ENCODE measurements at regions not wholly inside any gene's neighbourhood (a gene's known extent, or its start where the extent isn't known, plus 50 kb on each side); places are given as distances from the start of the nearest gene placed in this dataset.
"Not testable (repeated sequence)": the region's sequence is repeated elsewhere in the genome, so short reads cannot be mapped to it uniquely, and the experiment has no call there.

DNA sequence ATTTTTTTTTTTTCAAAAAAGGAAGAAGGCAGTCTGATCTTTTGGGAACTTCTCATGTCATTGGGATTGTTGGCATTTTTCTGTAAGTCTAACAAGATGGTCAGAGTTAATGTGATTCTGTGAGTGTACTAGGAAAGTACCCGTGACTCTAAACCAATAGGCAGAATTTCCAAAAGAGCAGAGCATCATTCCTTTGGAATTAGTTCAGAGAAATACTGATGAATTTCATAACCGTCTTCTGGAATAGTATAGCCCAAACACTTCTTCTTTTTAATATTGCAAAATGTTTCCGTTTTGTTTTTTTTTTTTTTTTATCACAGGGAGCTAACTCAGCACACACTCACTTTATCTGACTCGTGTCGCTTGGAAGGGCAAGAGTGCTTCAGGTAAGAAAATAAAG, 407.4 kb downstream of the DTWD2 start:
- Histone ChIP-seq H3K36me3 (no peaks in the 10 kb centered on the region), H3K9me3 (no peaks in the 10 kb centered on the region), H3K27me3 (0 out of 2 replicates have a peak, but pooled peaks cover 2% of the 10 kb centered on the region), H3K4me3 (no peak overlapping the region)
- DNase-seq, result no peak

DNA sequence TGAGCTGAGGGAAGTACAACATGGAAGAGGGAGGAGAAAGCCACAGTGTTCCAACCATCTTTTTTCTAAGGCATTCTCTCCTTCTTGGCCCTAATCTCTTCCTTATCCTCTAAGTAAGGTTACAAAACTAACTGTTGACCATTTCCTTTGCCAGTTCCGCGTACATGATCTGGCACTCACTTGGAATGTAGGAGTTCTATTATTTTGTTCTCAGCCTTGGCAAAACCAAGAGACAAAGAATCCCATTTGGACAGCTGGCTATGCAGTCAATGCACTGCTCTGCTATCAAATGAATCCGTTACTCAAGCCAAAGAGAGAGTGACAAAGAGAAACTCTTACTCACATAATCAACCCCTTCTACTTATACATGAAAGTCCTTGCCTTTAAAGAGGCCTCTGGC, 410.3 kb downstream of the DTWD2 start:
- no peak overlapping the region for H3K4me3 ChIP-seq
- DNase-seq, result no peak
- H3K36me3 ChIP-seq, result no peaks in the 10 kb centered on the region
- 0 out of 2 replicates have a peak, but pooled peaks cover 2% of the 10 kb centered on the region for H3K27me3 ChIP-seq
- no peaks in the 10 kb centered on the region for H3K9me3 ChIP-seq

DNA sequence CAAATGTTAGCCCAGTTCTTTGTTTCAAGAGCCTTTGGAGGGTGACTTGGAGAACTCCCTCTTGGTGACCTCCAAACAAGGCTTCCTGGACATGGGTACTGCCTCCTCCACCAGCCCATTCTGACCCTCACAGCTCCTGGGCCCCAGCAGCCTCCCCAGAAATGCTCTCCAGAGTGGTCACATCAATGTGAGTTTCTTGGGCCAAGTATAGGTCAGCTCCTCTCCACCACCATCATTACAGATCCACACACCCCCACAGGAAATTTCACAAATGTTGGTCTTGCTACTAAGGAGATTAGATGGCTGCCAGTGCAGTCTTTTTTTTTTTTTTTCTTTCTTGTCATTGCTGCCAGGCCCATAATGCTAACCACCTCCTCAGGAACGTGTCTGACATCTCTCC, 410.7 kb downstream of the DTWD2 start:
- no peaks in the 10 kb centered on the region for H3K36me3 ChIP-seq
- no peak for DNase-seq
- no peaks in the 10 kb centered on the region for H3K9me3 ChIP-seq
- no peak overlapping the region for H3K4me3 ChIP-seq
- 0 out of 2 replicates have a peak, but pooled peaks cover 2% of the 10 kb centered on the region for H3K27me3 ChIP-seq

DNA sequence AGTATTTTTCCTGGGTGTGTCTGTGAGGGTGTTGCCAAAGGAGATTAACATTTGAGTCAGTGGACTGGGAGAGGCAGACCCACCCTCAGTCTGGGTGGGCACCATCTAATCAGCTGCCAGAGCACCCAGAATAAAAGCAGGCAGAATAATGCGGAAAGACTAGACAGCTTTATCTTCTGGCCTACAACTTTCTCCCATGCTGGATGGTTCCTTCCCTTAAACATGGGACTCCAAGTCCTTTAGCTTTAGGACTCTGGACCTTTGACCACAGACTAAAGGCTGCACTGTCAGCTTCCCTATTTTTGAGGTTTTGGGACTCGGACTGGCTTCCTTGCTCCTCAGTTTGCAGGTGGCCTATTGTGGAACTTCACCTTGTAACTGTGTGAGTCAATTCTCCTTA, 418.1 kb downstream of the DTWD2 start:
- not testable (repeated sequence) for H3K27me3 ChIP-seq, H3K4me3 ChIP-seq, H3K9me3 ChIP-seq, DNase-seq, H3K36me3 ChIP-seq

DNA sequence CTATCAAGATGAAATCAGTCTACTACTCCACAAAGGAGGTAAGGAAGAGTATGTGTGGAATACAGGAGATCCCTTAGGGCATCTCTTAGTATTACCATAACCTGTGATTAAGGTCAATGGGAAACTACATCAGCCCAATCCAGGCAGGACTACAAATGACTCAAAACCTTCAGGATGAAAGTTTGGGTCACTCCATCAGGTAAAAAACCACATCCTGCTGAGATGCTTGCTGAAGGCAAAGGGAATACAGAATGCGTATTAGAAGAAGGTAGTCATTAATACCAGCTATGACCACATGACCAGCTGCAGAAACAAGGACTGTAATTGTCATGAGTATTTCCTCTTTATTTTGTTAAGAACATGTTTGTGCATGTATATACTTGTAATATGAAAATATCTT, 418.8 kb downstream of the DTWD2 start:
- DNase-seq, H3K9me3 ChIP-seq, H3K36me3 ChIP-seq, H3K27me3 ChIP-seq, H3K4me3 ChIP-seq: not testable (repeated sequence)

DNA sequence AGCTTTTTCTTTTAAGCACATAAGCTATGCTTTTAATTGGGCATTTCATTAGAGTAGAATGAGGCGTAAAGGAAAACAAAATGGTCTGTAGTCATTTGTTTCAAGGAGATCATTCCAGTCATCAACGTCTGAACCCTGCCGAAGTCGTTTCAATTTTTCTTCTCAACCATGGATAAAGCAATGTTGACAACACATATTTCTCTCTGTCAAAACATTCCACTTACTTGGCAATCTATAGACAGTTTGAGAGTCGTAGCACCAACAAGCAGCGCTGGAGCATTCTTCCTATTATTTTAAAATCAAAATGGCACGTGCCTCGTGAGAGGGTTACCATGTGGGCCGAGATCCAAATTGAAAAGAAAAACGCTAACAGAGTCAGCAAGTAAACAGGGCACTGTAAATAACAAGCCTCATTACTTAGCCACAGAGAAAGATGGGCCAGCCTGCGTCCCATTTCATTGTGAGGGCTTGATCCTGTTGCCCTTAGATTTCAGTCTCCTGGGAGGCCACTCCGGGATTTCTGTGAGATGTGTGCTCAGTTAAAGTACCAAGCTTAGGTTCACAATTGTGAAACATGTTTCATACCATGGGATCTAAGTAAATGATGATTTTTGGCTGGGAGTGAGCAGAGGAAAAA, 422.9 kb downstream of the DTWD2 start:
- DNase-seq, result no peak
- Histone ChIP-seq H3K36me3 (no peaks in the 10 kb centered on the region), H3K4me3 (no peak overlapping the region), H3K9me3 (no peaks in the 10 kb centered on the region), H3K27me3 (no peaks in the 10 kb centered on the region)

DNA sequence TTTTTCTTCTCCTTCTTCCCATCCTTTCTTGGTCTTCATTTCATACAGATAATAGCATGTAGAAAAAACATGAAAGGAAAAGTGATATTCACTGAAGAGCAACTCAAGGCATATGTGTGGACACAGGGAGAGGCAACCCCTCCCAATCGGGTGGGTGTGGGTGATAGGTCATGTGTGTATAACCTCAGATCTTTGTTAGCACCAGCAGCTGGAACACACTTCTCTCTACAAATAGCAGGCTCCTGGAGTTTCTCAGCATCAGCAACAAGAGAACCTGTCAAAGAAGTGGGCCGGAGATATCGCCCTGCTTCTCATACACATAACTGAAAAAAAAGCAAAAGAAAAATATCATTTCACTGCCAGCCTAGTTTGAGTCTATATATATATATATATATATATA, 426.4 kb downstream of the DTWD2 start:
- no peaks in the 10 kb centered on the region for H3K36me3 ChIP-seq
- no peaks in the 10 kb centered on the region for H3K9me3 ChIP-seq
- no peaks in the 10 kb centered on the region for H3K27me3 ChIP-seq
- H3K4me3 ChIP-seq, result no peak overlapping the region
- no peak for DNase-seq

DNA sequence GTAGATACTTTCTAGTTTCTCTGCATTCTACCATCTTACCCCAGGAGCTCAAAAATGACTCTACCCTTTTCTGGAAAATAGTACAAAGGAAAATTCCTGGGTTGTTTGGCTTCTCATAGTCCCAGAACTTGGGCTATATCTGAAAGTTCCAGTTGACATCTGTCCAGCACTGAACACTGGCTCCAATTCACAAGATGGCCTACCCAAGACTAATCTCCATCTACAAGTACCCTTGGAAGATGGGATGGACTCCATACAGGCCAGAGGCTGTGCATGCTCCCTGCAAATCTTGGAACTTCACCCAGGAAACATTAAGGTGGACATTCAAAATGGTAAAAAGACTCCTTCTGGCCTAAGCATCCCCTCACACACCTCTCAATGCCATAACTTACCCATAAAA, 427.1 kb downstream of the DTWD2 start:
- Histone ChIP-seq H3K4me3 (no peak overlapping the region), H3K27me3 (no peaks in the 10 kb centered on the region), H3K36me3 (no peaks in the 10 kb centered on the region), H3K9me3 (no peaks in the 10 kb centered on the region)
- DNase-seq, result no peak

DNA sequence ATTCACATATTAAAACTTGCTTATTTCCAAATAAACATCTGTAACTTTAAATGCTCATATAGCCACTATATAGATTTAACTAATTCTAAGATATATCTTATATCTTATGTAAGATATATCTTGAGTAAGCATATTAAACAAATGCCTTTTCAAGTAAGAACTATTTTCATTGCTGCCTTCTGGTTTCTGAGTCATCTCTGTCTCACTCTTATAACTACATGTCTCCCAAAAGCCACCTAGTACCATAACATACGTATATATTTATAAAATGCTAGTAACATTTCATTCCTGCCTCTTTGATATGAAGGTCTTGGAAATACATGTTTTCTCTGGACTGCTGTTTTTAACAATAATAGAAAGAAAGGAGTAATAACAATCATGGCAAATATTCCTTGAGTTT, 429.5 kb downstream of the DTWD2 start:
- H3K36me3 ChIP-seq, result no peaks in the 10 kb centered on the region
- DNase-seq, result no peak

DNA sequence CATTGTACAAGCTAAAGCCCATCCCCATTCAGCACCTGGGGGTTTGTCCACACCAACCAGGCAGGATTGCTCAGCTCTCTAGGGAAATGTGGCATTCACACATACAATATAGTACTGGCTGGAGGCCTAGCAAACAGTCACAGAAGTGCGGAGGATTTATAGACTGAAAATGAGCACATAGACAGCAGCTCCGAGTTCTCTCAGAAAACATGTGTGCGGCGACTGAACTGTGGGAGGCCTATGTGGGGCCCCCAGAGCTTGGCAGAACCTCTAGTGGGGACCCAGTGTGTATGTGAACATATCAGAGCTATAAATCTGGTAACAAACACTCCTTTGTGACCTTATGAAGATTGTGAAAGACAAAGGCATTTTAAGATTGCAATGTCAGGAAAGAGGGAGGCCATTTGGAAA, 431.1 kb downstream of the DTWD2 start:
- DNase-seq, result no peak
- Histone ChIP-seq H3K36me3 (no peaks in the 10 kb centered on the region), H3K4me3 (no peak overlapping the region), H3K27me3 (no peaks in the 10 kb centered on the region), H3K9me3 (no peaks in the 10 kb centered on the region)

More for the DNA sequence above, 429.5 kb downstream of the DTWD2 start:
- Histone ChIP-seq H3K9me3 (no peaks in the 10 kb centered on the region), H3K4me3 (no peak overlapping the region), H3K27me3 (no peaks in the 10 kb centered on the region)

DNA sequence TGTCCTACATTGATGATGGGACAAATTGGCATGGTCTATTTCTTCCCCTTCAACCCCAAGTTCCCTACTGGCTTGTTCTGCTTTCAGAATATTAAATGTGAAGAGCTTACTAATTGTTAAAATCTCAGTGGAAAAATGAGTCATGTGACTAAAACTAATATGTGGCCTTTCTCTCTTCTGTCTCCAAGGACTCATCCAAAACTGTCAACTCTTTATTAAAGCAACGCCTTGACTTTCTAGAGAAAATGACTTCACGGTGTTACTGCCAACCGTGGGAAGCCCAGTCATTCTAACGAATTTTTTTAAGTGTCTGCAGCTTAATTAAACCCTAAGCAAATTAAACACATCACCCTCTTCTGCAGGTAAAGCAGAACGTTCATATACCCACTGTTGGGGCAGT, 431.6 kb downstream of the DTWD2 start:
- Histone ChIP-seq H3K4me3 (no peak overlapping the region), H3K36me3 (no peaks in the 10 kb centered on the region), H3K27me3 (no peaks in the 10 kb centered on the region), H3K9me3 (no peaks in the 10 kb centered on the region)
- DNase-seq, result no peak

DNA sequence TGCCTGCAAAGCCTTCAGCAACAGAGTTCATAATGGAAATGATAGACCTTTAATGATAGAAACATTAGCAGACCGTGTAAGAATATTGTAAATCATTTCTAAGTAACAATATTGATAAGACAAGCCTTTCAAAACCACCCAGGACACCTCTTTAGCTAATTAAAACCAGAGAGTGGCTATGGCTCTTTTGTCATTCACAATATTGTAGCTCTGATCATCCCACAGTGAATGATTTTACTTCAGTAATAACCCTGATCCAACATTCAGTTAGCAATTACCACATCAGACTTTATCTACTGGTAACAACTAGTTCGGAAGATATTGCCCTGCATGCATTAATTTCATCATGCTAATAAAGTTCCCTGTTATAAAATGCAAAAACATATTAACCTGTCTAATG, 432.6 kb downstream of the DTWD2 start:
- no peak for DNase-seq
- Histone ChIP-seq H3K4me3 (no peak overlapping the region), H3K36me3 (no peaks in the 10 kb centered on the region), H3K9me3 (no peaks in the 10 kb centered on the region), H3K27me3 (no peaks in the 10 kb centered on the region)

DNA sequence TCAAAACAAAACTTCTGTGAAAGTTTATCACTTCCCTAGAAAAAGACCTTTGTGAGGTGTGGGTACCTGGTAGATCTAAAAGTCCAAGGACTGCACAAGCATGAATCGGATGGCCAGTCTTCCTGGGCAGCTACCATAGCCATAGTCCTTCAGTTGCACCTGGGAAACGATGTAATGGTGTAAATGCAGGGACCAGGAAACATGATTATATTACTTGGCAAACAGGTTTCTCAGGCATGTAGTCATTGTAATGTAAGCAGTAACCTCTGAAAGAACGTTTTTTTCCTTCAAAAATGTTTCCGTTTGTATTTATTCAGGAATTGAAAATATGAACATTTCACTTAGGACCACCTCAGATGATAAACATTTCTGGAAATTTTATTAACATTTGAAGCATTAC, 433.4 kb downstream of the DTWD2 start:
- Histone ChIP-seq H3K9me3 (no peaks in the 10 kb centered on the region), H3K27me3 (0 out of 2 replicates have a peak, but pooled peaks cover 3% of the 10 kb centered on the region), H3K36me3 (no peaks in the 10 kb centered on the region), H3K4me3 (no peak overlapping the region)
- DNase-seq, result no peak

DNA sequence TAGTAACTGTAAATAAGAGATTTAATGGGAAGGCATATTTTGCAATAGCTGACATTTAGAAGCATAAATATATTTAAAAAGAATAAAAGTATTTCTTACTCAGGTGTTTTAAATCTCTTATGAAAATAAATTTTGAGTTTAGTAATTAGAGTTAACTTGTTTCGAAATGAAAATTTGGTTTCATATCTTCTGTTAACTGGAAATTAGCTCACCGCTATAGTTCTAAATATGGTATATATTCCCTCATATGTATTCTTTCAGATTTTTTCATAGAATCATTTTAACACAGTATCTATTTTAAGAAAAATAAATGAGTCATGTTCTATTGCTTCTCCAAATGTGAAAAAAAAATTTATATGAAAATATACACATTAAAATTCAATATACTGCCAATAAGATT, 434.1 kb downstream of the DTWD2 start:
- Histone ChIP-seq H3K4me3 (no peak overlapping the region), H3K27me3 (0 out of 2 replicates have a peak, but pooled peaks cover 3% of the 10 kb centered on the region), H3K9me3 (no peaks in the 10 kb centered on the region), H3K36me3 (no peaks in the 10 kb centered on the region)
- no peak for DNase-seq

DNA sequence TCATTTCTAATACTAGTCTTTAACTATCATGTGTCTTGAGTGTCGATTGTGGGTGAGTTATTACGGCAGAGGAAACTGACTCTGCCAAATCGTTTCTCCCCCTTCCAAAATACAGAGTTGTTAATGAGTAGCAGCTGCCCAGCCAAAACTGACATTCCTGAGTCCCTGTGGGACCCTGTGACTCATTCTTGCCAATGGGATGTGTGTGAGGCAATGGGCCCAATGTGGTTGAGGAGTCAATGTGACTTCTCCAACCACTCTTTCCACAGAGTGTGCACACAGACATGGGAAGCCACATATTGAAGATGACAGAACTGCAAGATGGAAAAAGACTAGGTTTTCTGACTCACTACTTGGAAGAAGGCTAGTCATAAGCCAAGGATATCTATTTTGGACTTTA, 434.7 kb downstream of the DTWD2 start:
- DNase-seq, result peak; percentile 86
- Histone ChIP-seq H3K27me3 (0 out of 2 replicates have a peak, but pooled peaks cover 3% of the 10 kb centered on the region), H3K36me3 (no peaks in the 10 kb centered on the region), H3K9me3 (no peaks in the 10 kb centered on the region), H3K4me3 (no peak overlapping the region)

DNA sequence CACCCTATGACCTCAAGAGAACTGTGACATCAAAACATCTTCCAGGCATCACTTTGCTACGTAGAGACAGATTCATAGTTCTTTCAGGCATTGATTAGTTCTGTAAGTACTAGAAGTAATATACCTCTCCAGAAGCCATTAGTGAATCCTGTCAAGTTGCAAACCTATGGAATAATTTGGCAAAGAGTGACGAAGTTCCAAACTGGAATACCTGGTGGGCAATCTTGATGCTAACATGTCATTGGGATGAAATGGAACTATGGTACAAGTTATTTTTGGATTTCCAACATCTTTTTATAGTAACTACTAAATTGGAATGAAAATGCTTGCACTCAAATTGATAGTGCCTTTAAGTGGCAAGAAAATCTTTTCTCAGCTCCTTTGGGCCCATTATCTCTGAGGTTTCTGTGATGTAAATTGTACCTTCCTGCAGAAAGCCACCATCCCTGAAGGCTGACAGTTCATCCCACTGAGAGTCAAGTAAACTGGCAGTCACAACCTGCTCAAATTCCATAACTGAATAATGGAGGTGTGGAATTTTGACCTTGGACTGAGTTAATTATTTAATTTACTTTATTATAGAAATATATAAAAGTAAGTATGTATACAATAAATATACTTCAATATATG, 435.5 kb downstream of the DTWD2 start:
- no peak overlapping the region for H3K4me3 ChIP-seq
- 0 out of 2 replicates have a peak, but pooled peaks cover 3% of the 10 kb centered on the region for H3K27me3 ChIP-seq
- no peaks in the 10 kb centered on the region for H3K36me3 ChIP-seq
- H3K9me3 ChIP-seq, result no peaks in the 10 kb centered on the region
- no peak for DNase-seq

DNA sequence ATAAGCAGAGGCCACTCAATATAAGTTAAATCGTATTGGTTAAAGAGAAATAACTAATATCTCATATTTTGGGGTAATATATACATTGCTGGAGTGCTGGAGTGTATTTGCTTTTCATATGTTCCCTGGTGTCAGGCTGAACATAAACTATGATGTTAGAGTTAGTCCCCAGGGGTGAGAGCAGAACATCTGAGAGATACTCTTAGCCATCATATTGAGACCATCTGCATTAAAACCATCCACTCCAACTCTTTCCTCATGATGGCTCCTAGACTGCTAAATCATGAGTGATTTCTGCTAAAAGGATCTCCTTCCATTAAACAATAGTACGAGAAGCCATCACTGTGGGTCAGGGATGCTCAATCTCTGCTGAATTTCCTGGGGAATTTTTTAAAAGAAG, 436.2 kb downstream of the DTWD2 start:
- Histone ChIP-seq H3K27me3 (0 out of 2 replicates have a peak, but pooled peaks cover 3% of the 10 kb centered on the region), H3K36me3 (no peaks in the 10 kb centered on the region), H3K9me3 (no peaks in the 10 kb centered on the region), H3K4me3 (no peak overlapping the region)
- no peak for DNase-seq

DNA sequence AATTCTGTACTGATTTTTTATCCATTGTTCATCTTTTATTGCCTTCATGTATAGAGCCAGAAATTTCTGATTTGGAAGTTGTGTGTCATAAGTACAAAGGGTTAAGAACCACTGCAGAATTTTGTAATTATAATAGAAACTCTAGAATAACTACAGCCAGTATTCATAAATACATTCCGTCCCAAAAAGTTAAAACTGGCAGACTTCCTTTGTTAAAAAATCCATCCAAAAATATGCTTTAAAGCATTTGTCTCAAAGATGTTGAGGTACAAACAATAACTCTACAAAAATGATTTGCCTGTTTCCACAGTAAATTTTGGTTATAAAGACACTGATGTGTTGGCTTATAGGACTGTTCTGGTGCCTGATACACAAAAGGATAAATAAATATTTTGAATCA, 436.6 kb downstream of the DTWD2 start:
- DNase-seq, result no peak
- H3K36me3 ChIP-seq, result no peaks in the 10 kb centered on the region
- no peak overlapping the region for H3K4me3 ChIP-seq
- H3K9me3 ChIP-seq, result no peaks in the 10 kb centered on the region
- 0 out of 2 replicates have a peak, but pooled peaks cover 3% of the 10 kb centered on the region for H3K27me3 ChIP-seq
